HCT116 (cell line): ENCODE measurements at regions not wholly inside any gene's neighbourhood (a gene's known extent, or its start where the extent isn't known, plus 50 kb on each side); places are given as distances from the start of the nearest gene placed in this dataset.

Experiments used
- ATAC-seq: fragments of 200-7000 bp; cut with Tn5 transposase; 2 replicates; pipeline ENCODE4 v1.9.1; 2020; ENCODE audit warnings: mild to moderate bottlenecking, moderate library complexity
- BruUV-seq: library from RNA; stranded (reverse); fragments of 400-500 nt; replicated peaks from 2 replicates; lab custom pipeline; 2021; lab: Mats Ljungman, UMichigan
- CTCF ChIA-PET: fragments of 300-600 bp; sonication (Branson Sonifier 250); formaldehyde crosslinking; loops from one replicate; lab custom pipeline; 2021; ENCODE audit warnings: antibody characterized with exemption; lab: Charles Lee
- POLR2A ChIA-PET: fragments of 300-600, 350-600 bp; sonication (Branson Sonifier 250); formaldehyde crosslinking; loops from one replicate; lab custom pipeline; 2021; ENCODE audit warnings: antibody characterized with exemption; lab: Charles Lee
- RAD21 ChIA-PET, 2 experiments: fragments of 300-600 bp; sonication (Branson Sonifier 250); formaldehyde crosslinking; loops; one replicate each; lab custom pipeline; 2023; ENCODE audit warnings: low total read pairs in 2 of 2; ENCODE audit not compliant: uncharacterized antibody in 2 of 2, unreplicated experiment in 2 of 2, low non-redundant PET in 1 of 2; lab: Charles Lee
- DNase-seq: peaks from one replicate; pipeline ENCODE4 v3.0.0-alpha.2; 2010; ENCODE audit warnings: low read depth, low spot score
- H2AFZ ChIP-seq: fragments of 200-600 bp; shearing (Covaris generic), sonication (generic); 2 replicates; pipeline ENCODE4 v1.6.1; 2017; ENCODE audit warnings: low read depth, mixed run types, mixed read lengths, antibody characterized with exemption, low read length; ENCODE audit not compliant: poor library complexity, severe bottlenecking
- H3K27ac ChIP-seq: 2 replicates; pipeline ENCODE4 v1.5.1; 2012; ENCODE audit warnings: low read depth, low read length
- H3K27me3 ChIP-seq: fragments of 200-600 bp; sonication (generic); 2 replicates; pipeline ENCODE4 v1.6.1; 2016; ENCODE audit warnings: mixed run types, low read length, mixed read lengths; ENCODE audit not compliant: insufficient read depth
- H3K36me3 ChIP-seq, 2 experiments: fragments of 200-500 bp in 1 of 2; fragments of 200-600 bp in 1 of 2; sonication (Bioruptor generic) in 1 of 2; sonication (generic) in 1 of 2; 2 replicates each; pipeline versions ENCODE4 v1.5.1 to v1.6.1; 2014 to 2016; ENCODE audit warnings: low read length in 2 of 2, inconsistent platforms in 1 of 2, mixed read lengths in 1 of 2, mixed run types in 1 of 2; ENCODE audit not compliant: insufficient read depth in 2 of 2, control insufficient read depth in 1 of 2
- H3K4me1 ChIP-seq, 2 experiments: fragments of 200-600 bp in 1 of 2; sonication (generic) in 1 of 2; 2 replicates each; pipeline versions ENCODE4 v1.5.1 to v1.6.1; 2012 to 2017; ENCODE audit warnings: low read length in 2 of 2, inconsistent platforms in 1 of 2, mild to moderate bottlenecking in 1 of 2, mixed read lengths in 1 of 2, mixed run types in 1 of 2, moderate library complexity in 1 of 2; ENCODE audit not compliant: insufficient read depth in 2 of 2, control insufficient read depth in 1 of 2
- H3K4me2 ChIP-seq: fragments of 200-600 bp; sonication (generic); 2 replicates; pipeline ENCODE4 v1.6.1; 2017; ENCODE audit warnings: mixed run types, low read length, mixed read lengths
- H3K4me3 ChIP-seq, 2 experiments: fragments of 200-600 bp in 1 of 2; sonication (generic) in 1 of 2; replicated peaks in 1 of 2; 2 replicates each; pipeline ENCODE4 v1.5.1; 2011 to 2016; ENCODE audit warnings: low read length in 2 of 2, control low read depth in 1 of 2, low read depth in 1 of 2, mild to moderate bottlenecking in 1 of 2, mixed read lengths in 1 of 2, mixed run types in 1 of 2
- H3K79me2 ChIP-seq: fragments of 200-600 bp; sonication (generic); 2 replicates; pipeline ENCODE4 v1.6.1; 2017; ENCODE audit warnings: mild to moderate bottlenecking, mixed run types, low read length, moderate library complexity, mixed read lengths; ENCODE audit not compliant: insufficient read depth
- H3K9ac ChIP-seq: fragments of 200-600 bp; sonication (generic); 2 replicates; pipeline ENCODE4 v1.6.1; 2016; ENCODE audit warnings: low read length, mixed read lengths
- H3K9me2 ChIP-seq: fragments of 200-600 bp; sonication (generic), shearing (Covaris generic); 2 replicates; pipeline ENCODE4 v1.6.1; 2017; ENCODE audit warnings: mixed run types, mild to moderate bottlenecking, moderate library complexity; ENCODE audit not compliant: insufficient read depth
- H3K9me3 ChIP-seq, 2 experiments: fragments of 200-500 bp in 1 of 2; fragments of 200-600 bp in 1 of 2; sonication (Bioruptor generic) in 1 of 2; sonication (generic) in 1 of 2; 2 replicates each; pipeline ENCODE4 v1.6.1; 2014 to 2017; ENCODE audit warnings: low read length in 2 of 2, mixed read lengths in 2 of 2, inconsistent platforms in 1 of 2, low read depth in 1 of 2, mild to moderate bottlenecking in 1 of 2, mixed run types in 1 of 2, moderate library complexity in 1 of 2; ENCODE audit not compliant: control insufficient read depth in 1 of 2, insufficient read depth in 1 of 2
- H4K20me1 ChIP-seq: fragments of 200-600 bp; sonication (generic), shearing (Covaris generic); 2 replicates; pipeline ENCODE4 v1.6.1; 2017; ENCODE audit warnings: mixed run types, mild to moderate bottlenecking, moderate library complexity; ENCODE audit not compliant: insufficient read depth
- ATF3 ChIP-seq: IDR thresholded peaks from 2 replicates; pipeline ENCODE4 v1.6.1; 2012
- CBX3 ChIP-seq: IDR thresholded peaks from 2 replicates; pipeline ENCODE4 v1.6.1; 2012; ENCODE audit warnings: low read depth
- CTCF ChIP-seq, 3 experiments: fragments of 200-600 bp in 1 of 3; sonication (generic) in 1 of 3; IDR thresholded peaks in 2 of 3; conservative IDR thresholded peaks in 1 of 3; 2 replicates each; pipeline ENCODE4 v1.5.1; 2012 to 2017; ENCODE audit warnings: low read depth in 2 of 3, low read length in 2 of 3, antibody characterized with exemption in 1 of 3, borderline replicate concordance in 1 of 3, control low read depth in 1 of 3, mild to moderate bottlenecking in 1 of 3, mixed read lengths in 1 of 3, mixed run types in 1 of 3, moderate library complexity in 1 of 3; ENCODE audit not compliant: insufficient read depth in 1 of 3
- EGR1 ChIP-seq: IDR thresholded peaks from 2 replicates; pipeline ENCODE4 v1.6.1; 2012; ENCODE audit warnings: low read depth
- ELF1 ChIP-seq: IDR thresholded peaks from 2 replicates; pipeline ENCODE4 v1.6.1; 2012; ENCODE audit warnings: low read depth, borderline replicate concordance
- EZH2 ChIP-seq: fragments of 200-600 bp; sonication (generic); IDR thresholded peaks from 2 replicates; pipeline ENCODE4 v1.6.1; 2017; ENCODE audit warnings: antibody characterized with exemption, mixed run types
- FOSL1 ChIP-seq: IDR thresholded peaks from 2 replicates; pipeline ENCODE4 v1.6.1; 2012; ENCODE audit warnings: low read depth
- POLR2AphosphoS5 ChIP-seq: IDR thresholded peaks from 2 replicates; pipeline ENCODE4 v1.6.1; 2011; ENCODE audit warnings: mild to moderate bottlenecking, low read depth, low read length, moderate library complexity
- REST ChIP-seq: IDR thresholded peaks from 2 replicates; pipeline ENCODE4 v1.6.1; 2012; ENCODE audit warnings: low read depth
- SIN3A ChIP-seq: IDR thresholded peaks from 2 replicates; pipeline ENCODE4 v1.6.1; 2012; ENCODE audit warnings: low read depth
- TCF7L2 ChIP-seq: IDR thresholded peaks from 2 replicates; pipeline ENCODE4 v1.7.0; 2011; ENCODE audit warnings: borderline replicate concordance, inconsistent platforms; ENCODE audit not compliant: insufficient read depth, insufficient read length; ENCODE audit errors: extremely low read depth
- YY1 ChIP-seq: IDR thresholded peaks from 2 replicates; pipeline ENCODE4 v1.6.1; 2011; ENCODE audit warnings: low read length, low read depth, moderate library complexity, mild to moderate bottlenecking; ENCODE audit not compliant: insufficient replicate concordance; ENCODE audit errors: extremely low read depth
- ZFX ChIP-seq: fragments of 450-650 bp; IDR thresholded peaks from 2 replicates; pipeline ENCODE4 v1.6.1; 2017
- intact Hi-C: fragments of 100-400 bp; cut with micrococcal nuclease; formaldehyde crosslinking; loops from 2 replicates; pipeline ENCODE4 v1.10.0; 2022
- TF ChIP-seq, protein P1 (sequence below): IDR thresholded peaks from 2 replicates; pipeline ENCODE4 v1.6.1; 2011; ENCODE audit warnings: mild to moderate bottlenecking, low read length, moderate library complexity; ENCODE audit not compliant: insufficient replicate concordance; ENCODE audit errors: extremely low read depth

- intact Hi-C loops, result no loop called here
- ChIA-PET RAD21 (no interaction called here), CTCF (no interaction called here), POLR2A (no interaction called here)
- H3K79me2 ChIP-seq, result no peaks in the 10 kb centered on the region
- BruUV-seq, result no TSS peak
- H3K9me2 ChIP-seq, result no peaks in the 10 kb centered on the region
- ATAC-seq (no peak), DNase-seq (no peak)
- no peaks in the 10 kb centered on the region for H3K9me3 ChIP-seq
- no peak overlapping the region for H3K9ac ChIP-seq
- TF ChIP-seq POLR2AphosphoS5 (no peak), ATF3 (no peak), EZH2 (no peak), CBX3 (no peak), REST (no peak), ZFX (no peak), TCF7L2 (no peak), FOSL1 (no peak), CTCF (IDR thresholded peaks at IDR 0.05 in 2 of 3, conservative IDR thresholded peaks at IDR 0.05 in 1 of 3; ENCODE audit: borderline replicate concordance in 1 of 3, insufficient read depth in 1 of 3, low read depth in 2 of 3, low read length in 2 of 3) (no peak), SIN3A (no peak), ELF1 (no peak), YY1 (no peak), EGR1 (no peak)
- TF ChIP-seq, protein P1, sequence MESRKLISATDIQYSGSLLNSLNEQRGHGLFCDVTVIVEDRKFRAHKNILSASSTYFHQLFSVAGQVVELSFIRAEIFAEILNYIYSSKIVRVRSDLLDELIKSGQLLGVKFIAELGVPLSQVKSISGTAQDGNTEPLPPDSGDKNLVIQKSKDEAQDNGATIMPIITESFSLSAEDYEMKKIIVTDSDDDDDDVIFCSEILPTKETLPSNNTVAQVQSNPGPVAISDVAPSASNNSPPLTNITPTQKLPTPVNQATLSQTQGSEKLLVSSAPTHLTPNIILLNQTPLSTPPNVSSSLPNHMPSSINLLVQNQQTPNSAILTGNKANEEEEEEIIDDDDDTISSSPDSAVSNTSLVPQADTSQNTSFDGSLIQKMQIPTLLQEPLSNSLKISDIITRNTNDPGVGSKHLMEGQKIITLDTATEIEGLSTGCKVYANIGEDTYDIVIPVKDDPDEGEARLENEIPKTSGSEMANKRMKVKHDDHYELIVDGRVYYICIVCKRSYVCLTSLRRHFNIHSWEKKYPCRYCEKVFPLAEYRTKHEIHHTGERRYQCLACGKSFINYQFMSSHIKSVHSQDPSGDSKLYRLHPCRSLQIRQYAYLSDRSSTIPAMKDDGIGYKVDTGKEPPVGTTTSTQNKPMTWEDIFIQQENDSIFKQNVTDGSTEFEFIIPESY, result no peak
- H3K36me3 ChIP-seq, result no peaks in the 10 kb centered on the region
- H2AFZ ChIP-seq, result no peak overlapping the region
- H3K4me3 ChIP-seq, result no peak overlapping the region
- H4K20me1 ChIP-seq, result no peaks in the 10 kb centered on the region
- H3K27me3 ChIP-seq, result no peaks in the 10 kb centered on the region
- no peak overlapping the region for H3K27ac ChIP-seq
- H3K4me2 ChIP-seq, result no peak overlapping the region
- H3K4me1 ChIP-seq, result no peaks in the 10 kb centered on the region
These were observed 172.8 kb downstream of the TINAG start for GRCh38 chr6:54481091-54481490.
